DMS153 (cell line): ENCODE measurements at regions not wholly inside any gene's neighbourhood (a gene's known extent, or its start where the extent isn't known, plus 50 kb on each side); places are given as distances from the start of the nearest gene placed in this dataset.
A peak's percentile ranks its signal among the peaks of the same experiment; 100 is the strongest.
"Not testable (repeated sequence)": the region's sequence is repeated elsewhere in the genome, so short reads cannot be mapped to it uniquely, and the experiment has no call there.

Experiments
- DNase-seq: peaks from one replicate; lab custom pipeline; 2025; lab: John Stamatoyannopoulos, UW

DNA sequence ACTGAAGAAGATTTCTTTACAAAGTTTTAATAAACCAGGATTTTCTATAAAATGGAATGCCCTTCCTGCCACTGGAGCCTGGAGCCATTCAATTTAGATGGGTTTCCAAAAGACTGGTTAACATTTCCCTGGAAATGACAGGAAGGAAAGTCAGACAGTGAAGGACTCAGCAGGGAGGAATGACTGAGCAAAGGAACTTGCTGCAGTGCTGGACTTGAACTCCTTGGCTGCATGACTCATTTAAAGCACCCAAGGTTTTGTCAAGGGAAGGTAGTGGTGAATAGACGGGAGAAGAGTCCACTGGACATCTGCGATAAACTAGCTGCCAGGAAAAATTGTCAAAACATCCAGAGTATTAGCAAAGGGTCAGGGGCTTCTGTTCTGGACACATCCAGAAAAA lies 163.8 kb upstream of the SLC28A3 start:
- no peak for DNase-seq

DNA sequence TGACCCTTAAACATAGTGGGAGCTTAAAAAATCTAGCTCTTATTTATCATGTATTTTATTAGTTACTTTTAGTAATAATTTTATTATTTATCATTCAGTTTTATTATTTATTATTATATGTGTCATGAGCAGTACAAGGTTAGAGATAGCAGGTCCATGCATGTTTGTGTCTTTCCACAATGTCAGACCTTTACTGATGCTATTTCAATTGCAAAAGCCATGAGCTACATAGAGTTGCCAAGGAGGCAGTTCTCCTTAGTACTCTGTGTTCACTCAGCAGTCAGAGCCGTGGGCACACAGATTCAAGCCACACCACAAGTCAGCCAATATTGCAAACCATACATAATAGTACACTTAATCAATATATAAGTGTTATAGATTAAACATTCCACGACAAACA lies 157.9 kb upstream of the NTRK2 start:
- no peak for DNase-seq

- DNase-seq, result no peak
Measured at GRCh38 chr9:84512493-84512892, 157.0 kb upstream of the NTRK2 start.

DNA sequence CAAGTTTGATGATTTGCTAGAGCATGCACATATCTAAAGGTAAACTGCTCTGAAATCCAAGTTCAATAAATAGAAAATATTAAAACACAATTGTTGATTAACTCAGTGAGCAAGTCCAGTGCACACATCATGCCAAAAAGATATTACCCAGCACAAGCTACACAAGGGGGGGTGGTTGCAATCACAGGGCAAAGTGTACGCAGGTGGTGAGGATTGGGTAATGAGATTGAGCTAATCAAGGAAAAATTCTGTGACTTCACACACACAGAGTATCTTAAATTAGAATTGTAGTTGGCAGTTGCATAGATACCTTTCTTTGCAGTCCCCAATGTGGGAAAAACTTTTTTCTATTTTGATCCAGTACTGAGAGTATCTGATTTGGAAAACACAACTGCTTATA lies 156.1 kb upstream of the NTRK2 start:
- DNase-seq, result no peak

- DNase-seq, result no peak
Measured at GRCh38 chr9:84513979-84514378, 155.6 kb upstream of the NTRK2 start.

DNA sequence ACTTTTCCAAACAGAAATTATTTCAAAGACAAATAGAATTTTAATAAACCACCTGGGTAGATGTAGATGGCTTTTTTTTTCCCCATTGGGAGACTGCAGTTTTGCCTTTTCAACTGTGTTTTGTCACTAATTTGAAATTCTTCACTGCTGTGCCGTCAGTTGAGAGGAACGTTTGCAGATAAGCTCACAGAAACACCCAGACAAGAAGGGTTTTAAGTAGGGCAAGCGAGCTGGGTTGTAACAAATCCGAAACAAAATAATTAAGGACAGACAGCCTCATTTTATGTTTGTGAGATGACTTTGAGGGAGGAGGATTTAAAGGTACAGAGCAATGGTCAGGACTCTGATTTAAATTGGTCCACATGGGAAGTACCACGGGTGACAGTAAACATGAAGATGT lies 155.1 kb upstream of the NTRK2 start:
- DNase-seq, result no peak

DNA sequence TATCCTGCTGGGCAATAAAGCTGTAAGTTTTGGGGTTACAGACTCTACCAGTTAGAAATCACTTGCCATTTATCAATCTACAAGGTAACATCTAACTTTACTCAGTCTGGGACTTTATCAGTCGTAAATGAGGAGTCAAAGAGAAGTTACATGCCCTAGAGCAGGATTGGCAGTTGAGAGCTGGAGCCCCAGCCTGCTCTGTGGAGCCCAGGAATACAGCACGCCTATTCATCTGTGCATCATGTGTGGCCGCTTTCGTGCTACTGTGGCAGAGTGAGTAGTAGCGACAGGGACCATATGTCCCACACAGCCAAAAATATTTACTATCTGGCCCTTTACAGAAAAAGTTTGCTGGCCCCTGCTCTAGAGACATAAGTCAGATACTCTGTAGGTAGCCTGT lies 152.5 kb upstream of the NTRK2 start:
- DNase-seq, result no peak

GRCh38 chr9:84519413-84519812 lies 150.1 kb upstream of the NTRK2 start:
- no peak for DNase-seq

DNA sequence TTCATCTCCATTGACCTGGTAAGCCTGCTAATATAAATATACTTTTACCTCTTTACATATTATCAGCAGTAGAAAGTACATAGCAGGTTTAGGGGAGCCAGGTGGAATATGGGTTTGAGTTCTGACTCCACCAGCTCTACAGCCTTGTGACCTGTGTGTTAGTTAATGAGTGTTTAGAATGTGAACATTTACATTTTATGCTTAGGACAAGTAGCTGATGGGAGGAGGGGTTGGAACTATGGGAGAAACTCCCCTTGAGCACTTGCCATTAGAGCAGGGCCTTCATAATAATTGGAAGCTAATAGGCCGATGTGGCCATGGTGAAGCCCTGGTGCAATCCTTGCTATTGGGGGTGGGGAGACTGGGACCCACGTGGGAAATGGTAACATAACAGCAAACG lies 148.3 kb upstream of the NTRK2 start:
- DNase-seq, result no peak

DNA sequence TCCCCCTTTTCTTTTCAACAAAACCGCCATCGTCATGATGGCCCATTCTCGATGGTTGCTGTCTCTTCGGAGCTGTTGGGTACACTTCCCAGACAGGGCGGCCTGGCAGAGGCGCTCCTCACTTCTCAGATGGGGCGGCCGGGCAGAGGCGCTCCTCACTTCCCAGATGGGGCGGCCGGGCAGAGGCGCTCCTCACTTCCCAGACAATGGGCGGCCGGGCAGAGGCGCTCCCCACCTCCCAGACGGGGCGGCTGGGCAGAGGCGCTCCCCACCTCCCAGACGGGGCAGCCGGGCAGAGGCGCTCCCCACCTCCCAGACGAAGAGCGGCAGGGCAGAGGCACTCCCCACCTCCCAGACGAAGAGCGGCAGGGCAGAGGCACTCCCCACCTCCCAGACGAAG lies 143.3 kb upstream of the NTRK2 start:
- not testable (repeated sequence) for DNase-seq

DNA sequence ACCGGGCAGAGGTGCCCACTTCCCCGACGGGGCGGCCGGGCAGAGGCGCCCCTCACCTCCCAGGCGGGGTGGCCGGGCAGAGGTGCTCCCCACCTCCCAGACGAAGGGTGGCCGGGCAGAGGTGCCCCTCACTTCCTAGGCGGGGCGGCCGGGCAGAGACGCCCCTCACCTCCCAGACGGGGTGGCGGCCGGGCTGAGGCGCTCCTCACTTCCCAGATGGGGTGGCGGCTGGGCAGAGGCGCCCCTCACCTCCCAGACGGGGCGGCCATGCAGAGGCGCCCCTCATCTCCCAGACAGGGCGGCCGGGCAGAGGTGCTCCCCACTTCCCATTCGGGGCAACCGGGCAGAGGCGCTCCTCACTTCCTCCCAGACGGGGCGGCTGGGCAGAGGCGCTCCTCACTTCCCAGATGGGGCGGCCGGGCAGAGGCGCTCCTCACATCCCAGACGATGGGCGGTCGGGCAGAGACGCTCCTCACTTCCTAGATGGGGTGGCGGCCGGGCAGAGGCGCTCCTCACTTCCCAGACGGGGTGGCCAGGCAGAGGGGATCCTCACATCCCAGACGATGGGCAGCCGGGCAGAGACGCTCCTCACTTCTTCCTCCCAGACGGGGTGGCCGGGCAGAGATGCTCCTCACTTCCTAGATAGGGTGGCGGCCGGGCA lies 142.3 kb upstream of the NTRK2 start:
- not testable (repeated sequence) for DNase-seq

DNA sequence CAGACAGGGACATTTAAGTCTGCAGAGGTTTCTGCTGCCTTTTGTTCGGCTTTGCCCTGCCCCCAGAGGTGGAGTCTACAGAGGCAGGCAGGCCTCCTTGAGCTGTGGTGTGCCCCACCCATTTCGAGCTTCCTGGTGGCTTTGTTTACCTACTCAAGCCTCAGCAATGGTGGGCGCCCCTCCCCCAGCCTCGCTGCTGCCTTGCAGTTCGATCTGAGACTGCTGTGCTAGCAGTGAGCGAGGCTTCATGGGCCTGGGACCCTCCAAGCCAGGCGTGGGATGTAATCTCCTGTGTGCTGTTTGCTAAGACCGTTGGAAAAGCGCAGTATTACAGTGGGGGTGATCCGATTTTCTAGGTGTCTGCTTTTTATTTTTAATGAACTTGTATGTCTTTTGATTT lies 133.6 kb upstream of the NTRK2 start:
- DNase-seq, result not testable (repeated sequence)

GRCh38 chr9:84538879-84539278 lies 130.7 kb upstream of the NTRK2 start:
- DNase-seq, result no peak

GRCh38 chr9:84542554-84542953 lies 127.0 kb upstream of the NTRK2 start:
- DNase-seq, result no peak

- DNase-seq, result no peak
Measured at GRCh38 chr9:84554069-84554664, 115.4 kb upstream of the NTRK2 start.

DNA sequence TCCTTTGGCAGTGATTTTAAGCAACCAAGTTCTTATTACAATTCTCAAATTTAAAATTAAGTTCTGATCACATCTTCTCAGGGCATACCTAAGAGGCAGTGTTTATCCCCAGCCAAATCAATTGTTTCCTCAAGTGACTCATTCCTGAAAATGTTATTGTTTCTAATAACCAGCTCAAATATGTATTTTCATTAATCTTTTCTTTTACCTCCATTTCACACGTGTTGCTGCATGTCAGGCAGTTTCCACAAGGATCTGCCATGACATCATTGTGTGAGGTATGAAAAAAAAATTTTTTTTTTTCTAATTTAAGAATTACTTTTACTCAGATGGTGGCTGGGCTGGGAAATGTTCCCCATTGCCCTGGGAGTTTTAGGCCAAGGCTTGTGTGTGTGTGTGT lies 113.0 kb upstream of the NTRK2 start:
- DNase-seq, result no peak

DNA sequence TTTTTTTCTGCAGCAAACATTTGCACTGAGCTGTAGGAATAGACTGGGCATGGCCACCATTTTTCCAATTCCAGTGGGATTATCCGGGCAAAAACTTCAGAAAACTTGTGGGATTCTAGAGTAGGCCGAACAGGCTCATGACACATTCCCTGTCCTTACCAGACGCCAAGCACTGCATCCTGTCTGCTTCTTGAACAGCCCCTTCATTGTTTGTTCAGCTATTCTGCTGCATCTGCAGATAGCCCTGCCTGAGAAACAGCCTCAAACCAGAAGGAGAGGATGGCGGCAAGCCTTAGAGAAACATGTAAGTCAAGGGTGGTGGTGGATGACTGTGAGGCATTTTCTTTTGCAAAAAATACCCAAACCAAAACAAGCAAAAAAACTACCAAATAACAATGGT lies 111.8 kb upstream of the NTRK2 start:
- no peak for DNase-seq

DNA sequence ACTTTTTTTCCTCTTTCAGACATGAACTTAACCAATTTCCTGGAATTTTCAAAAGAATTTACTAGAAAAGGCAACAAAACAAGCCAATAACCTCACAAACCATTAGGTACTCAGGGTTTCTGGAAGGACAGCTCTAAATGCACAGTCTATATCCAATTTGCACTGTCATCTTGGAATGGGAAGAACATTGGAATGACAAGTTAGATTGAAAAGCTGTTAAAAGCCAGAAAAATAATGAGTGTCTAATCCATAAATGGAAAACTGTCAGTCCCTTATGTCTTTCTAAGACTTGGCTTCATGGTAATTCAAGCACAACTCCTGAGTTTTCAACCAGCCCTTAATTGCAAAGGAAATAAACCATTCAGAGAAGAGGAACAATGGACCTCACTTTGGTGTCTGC lies 105.8 kb upstream of the NTRK2 start:
- no peak for DNase-seq

DNA sequence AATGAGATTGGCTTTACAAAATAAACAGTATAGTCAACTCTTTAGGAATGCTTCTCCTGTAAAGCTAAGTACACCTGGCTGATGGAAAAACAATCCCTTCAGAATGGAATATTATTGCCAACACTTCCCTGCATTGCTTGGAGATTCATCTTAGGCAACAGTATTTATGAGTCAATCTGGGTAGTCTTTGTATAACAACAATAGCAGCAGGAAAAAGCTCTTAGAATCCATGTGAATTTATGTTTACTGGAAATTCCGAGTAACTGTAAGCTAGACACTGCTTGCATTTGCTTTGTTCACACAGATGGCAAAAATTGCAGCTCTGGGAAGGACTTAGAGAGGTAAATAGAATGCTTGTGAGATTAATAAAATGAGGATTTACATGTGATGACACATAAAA lies 101.7 kb upstream of the NTRK2 start:
- DNase-seq, result peak; percentile 4

- no peak for DNase-seq
Measured at GRCh38 chr9:84570482-84571154, 98.9 kb upstream of the NTRK2 start.

DNA sequence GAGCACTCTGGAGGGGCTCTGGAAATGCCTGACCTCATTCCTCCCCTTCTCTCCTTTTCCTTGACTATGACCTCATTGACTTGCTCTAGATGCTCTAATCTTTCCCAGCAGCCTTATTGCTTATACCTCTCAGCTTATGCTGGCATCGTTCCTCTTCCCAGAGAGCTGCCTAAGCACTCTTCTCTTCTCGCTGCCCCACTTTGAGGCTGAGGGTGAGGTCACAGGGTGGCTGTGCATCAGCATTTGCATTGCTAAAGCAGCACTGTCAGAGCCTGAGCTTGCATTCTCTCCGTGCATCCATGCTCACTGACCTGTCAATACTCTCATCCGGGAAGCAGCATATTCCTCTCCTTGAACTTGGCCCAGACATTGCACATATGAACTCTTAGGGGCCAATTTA lies 96.4 kb upstream of the NTRK2 start:
- no peak for DNase-seq

DNA sequence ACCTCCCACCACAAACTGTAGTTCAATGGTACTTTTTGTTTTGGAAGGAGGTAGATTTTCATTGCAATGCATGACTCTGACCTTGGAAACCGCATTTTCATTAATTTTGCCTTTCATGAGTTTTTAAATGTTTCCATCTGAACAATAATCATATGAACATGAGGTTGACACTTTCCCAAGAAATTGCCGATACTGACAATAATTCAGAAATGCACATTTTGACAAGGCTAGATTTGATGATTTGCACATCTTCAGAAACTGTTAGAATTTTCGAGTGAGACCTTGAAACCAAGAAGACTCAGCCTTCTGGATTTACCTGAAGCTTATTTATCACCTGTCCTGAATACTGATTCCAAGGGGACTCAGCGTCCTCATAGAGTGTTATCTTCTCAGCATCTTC lies 93.8 kb upstream of the NTRK2 start:
- no peak for DNase-seq

DNA sequence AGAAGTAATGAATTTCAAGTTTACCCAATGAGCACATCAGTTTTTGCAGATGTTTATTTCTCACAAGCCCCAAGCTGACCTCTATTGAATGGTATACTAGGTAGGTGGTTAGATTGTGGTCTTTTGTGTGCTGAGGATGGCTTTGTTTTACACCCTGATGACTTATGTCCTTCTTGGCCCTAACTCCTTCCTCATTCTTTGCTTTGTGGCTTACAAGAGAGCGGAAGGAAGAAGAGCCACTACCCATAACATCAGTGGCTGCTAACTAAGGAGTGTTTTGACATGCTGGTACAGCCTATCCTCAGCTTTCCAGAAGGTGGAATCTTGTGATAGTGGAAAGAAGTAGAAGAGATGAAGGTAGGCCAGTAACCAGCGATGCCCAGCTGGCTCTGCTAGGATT lies 85.7 kb upstream of the NTRK2 start:
- DNase-seq, result no peak

DNA sequence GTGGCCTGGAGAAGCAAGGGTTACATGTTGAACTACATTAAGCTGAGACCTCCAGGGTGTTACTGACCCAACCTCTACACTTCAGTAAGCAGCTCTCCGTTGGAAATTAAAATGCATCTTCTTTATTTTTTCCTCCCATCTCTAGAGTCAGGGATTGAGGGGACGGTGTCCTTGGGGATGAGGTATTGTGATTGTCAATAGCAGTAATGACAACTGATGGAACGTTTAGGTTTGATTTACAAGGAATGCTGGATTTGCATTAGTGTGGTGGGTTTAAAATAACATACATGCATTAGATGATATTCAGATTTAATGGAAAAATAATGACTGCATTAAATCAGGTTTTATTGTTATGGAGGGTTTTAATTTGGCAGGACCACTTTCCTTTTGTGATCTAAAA lies 82.9 kb upstream of the NTRK2 start:
- no peak for DNase-seq
